Erythroblast (primary cell): ENCODE measurements at regions not wholly inside any gene's neighbourhood (a gene's known extent, or its start where the extent isn't known, plus 50 kb on each side); places are given as distances from the start of the nearest gene placed in this dataset.

Experiments
- GATA1 ChIP-seq: IDR thresholded peaks from 2 replicates; pipeline ENCODE4 v1.6.1; 2011; ENCODE audit warnings: low read depth, mild to moderate bottlenecking, control low read depth, low read length, moderate library complexity
- POLR2A ChIP-seq: IDR thresholded peaks from 2 replicates; pipeline ENCODE4 v1.6.1; 2011; ENCODE audit warnings: mild to moderate bottlenecking, low read length

GRCh38 chr11:114827736-114828135 lies 149.4 kb downstream of the NXPE2 start:
- TF ChIP-seq POLR2A = no peak
- no peak for TF ChIP-seq GATA1
